ENCODE measurements at regions not wholly inside any gene's neighbourhood (a gene's known extent, or its start where the extent isn't known, plus 50 kb on each side); places are given as distances from the start of the nearest gene placed in this dataset.

DNA sequence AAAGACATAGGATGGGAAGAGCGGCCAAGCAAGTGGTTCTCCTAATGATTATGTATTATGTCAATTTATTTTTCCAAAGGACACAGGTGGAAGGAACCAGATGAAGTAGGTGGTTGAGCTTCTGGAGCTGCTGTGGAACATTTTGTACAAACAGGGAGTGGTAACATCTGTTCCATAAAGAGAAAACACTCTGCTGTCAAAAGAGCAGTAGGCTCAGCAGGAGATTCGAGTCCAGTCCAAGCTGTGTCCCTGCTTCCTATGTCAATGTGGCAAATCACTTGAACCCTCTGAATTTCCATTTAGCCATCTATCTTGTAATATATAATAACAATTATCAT lies 448.0 kb upstream of the ANKRD30A start:
- peaks cover 7 to 23% of the 10 kb centered on the region in 2 experiments; a peak in 2 of 4 replicates for H3K9me3 ChIP-seq (ENCODE audit: control insufficient read depth in 1 of 2, insufficient read depth in 1 of 2, low read depth in 1 of 2, low read length in 2 of 2)
- DNase-seq (ENCODE audit: low read depth, low spot score) (no peak), ATAC-seq (no peak)
- H4K20me1 ChIP-seq (ENCODE audit: insufficient read depth), result no peaks in the 10 kb centered on the region
- H2AFZ ChIP-seq (ENCODE audit: low read depth, low read length, poor library complexity, severe bottlenecking), result no peak overlapping the region
- no peaks in the 10 kb centered on the region for H3K27me3 ChIP-seq (ENCODE audit: insufficient read depth, low read length)
- H3K27ac ChIP-seq (ENCODE audit: low read depth, low read length), result no peak overlapping the region
- intact Hi-C loops (cut with micrococcal nuclease), result no loop called here
- H3K9ac ChIP-seq (ENCODE audit: low read length), result no peak overlapping the region
- H3K36me3 ChIP-seq (ENCODE audit: control insufficient read depth in 1 of 2, insufficient read depth in 2 of 2, low read length in 2 of 2), result no peaks in the 10 kb centered on the region; a peak in 1 of 4 replicates
- H3K4me1 ChIP-seq (ENCODE audit: control insufficient read depth in 1 of 2, insufficient read depth in 2 of 2, low read length in 2 of 2), result no peaks in the 10 kb centered on the region
- H3K79me2 ChIP-seq (ENCODE audit: insufficient read depth, low read length), result no peaks in the 10 kb centered on the region
- no peak overlapping the region for H3K4me3 ChIP-seq (replicated peaks in 1 of 2; ENCODE audit: low read depth in 1 of 2, low read length in 2 of 2)
- H3K4me2 ChIP-seq (ENCODE audit: low read length), result no peak overlapping the region
- no peaks in the 10 kb centered on the region for H3K9me2 ChIP-seq (ENCODE audit: insufficient read depth)
- BruUV-seq (replicated peaks), result no TSS peak
- no peak for TF ChIP-seq REST (IDR thresholded peaks at IDR 0.05; ENCODE audit: low read depth)
- TF ChIP-seq RAD21 (IDR thresholded peaks at IDR 0.05; ENCODE audit: low read depth), result no peak
- no peak for TF ChIP-seq CBX3 (IDR thresholded peaks at IDR 0.05; ENCODE audit: low read depth)
- TF ChIP-seq YY1 (IDR thresholded peaks at IDR 0.05; ENCODE audit: extremely low read depth, insufficient replicate concordance, low read depth, low read length), result no peak
- no peak for TF ChIP-seq EZH2phosphoT487 (IDR thresholded peaks at IDR 0.05; ENCODE audit: borderline replicate concordance)
- no peak for TF ChIP-seq JUND (IDR thresholded peaks at IDR 0.05)
- no peak for TF ChIP-seq CEBPB (IDR thresholded peaks at IDR 0.05; ENCODE audit: low read depth)
- TF ChIP-seq SP1 (IDR thresholded peaks at IDR 0.05; ENCODE audit: low read depth), result no peak
- TF ChIP-seq SIN3A (IDR thresholded peaks at IDR 0.05; ENCODE audit: low read depth), result no peak
- TF ChIP-seq, protein P1, sequence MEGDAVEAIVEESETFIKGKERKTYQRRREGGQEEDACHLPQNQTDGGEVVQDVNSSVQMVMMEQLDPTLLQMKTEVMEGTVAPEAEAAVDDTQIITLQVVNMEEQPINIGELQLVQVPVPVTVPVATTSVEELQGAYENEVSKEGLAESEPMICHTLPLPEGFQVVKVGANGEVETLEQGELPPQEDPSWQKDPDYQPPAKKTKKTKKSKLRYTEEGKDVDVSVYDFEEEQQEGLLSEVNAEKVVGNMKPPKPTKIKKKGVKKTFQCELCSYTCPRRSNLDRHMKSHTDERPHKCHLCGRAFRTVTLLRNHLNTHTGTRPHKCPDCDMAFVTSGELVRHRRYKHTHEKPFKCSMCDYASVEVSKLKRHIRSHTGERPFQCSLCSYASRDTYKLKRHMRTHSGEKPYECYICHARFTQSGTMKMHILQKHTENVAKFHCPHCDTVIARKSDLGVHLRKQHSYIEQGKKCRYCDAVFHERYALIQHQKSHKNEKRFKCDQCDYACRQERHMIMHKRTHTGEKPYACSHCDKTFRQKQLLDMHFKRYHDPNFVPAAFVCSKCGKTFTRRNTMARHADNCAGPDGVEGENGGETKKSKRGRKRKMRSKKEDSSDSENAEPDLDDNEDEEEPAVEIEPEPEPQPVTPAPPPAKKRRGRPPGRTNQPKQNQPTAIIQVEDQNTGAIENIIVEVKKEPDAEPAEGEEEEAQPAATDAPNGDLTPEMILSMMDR (IDR thresholded peaks at IDR 0.05 in 2 of 3, conservative IDR thresholded peaks at IDR 0.05 in 1 of 3; ENCODE audit: borderline replicate concordance in 1 of 3, insufficient read depth in 1 of 3, low read depth in 2 of 3, low read length in 2 of 3), result no peak
- TF ChIP-seq SRF (IDR thresholded peaks at IDR 0.05; ENCODE audit: low read depth), result no peak
- TF ChIP-seq ELF1 (IDR thresholded peaks at IDR 0.05; ENCODE audit: borderline replicate concordance, low read depth), result no peak
- no peak for TF ChIP-seq TCF7L2 (IDR thresholded peaks at IDR 0.05; ENCODE audit: borderline replicate concordance, extremely low read depth, insufficient read depth, insufficient read length)
- no peak for TF ChIP-seq POLR2AphosphoS5 (IDR thresholded peaks at IDR 0.05; ENCODE audit: low read depth, low read length)
- TF ChIP-seq EZH2 (IDR thresholded peaks at IDR 0.05), result no peak
- no peak for TF ChIP-seq EGR1 (IDR thresholded peaks at IDR 0.05; ENCODE audit: low read depth)
- TF ChIP-seq MAX (IDR thresholded peaks at IDR 0.05), result no peak
- no peak for TF ChIP-seq ZNF274 (IDR thresholded peaks at IDR 0.05; ENCODE audit: low read depth, low read length)
- TF ChIP-seq FOSL1 (IDR thresholded peaks at IDR 0.05; ENCODE audit: low read depth), result no peak
- TF ChIP-seq ZFX (IDR thresholded peaks at IDR 0.05), result no peak
- RAD21 ChIA-PET (ENCODE audit: low non-redundant PET in 1 of 2, low total read pairs in 2 of 2, uncharacterized antibody in 2 of 2, unreplicated experiment in 2 of 2), result no interaction called here
- POLR2A ChIA-PET, result no interaction called here
- CTCF ChIA-PET, result no interaction called here
